Epithelial cell of proximal tubule (primary cell): ENCODE measurements at regions not wholly inside any gene's neighbourhood (a gene's known extent, or its start where the extent isn't known, plus 50 kb on each side); places are given as distances from the start of the nearest gene placed in this dataset.
"Not testable (repeated sequence)": the region's sequence is repeated elsewhere in the genome, so short reads cannot be mapped to it uniquely, and the experiment has no call there.

ENCODE experiments used
- DNase-seq: peaks from one replicate; pipeline ENCODE4 v3.0.0-alpha.2; 2011; ENCODE audit warnings: low read depth
- H3K4me3 ChIP-seq: 2 replicates; pipeline ENCODE4 v1.5.1; 2011; ENCODE audit warnings: low read depth, mild to moderate bottlenecking, low read length
- TF ChIP-seq, protein P1 (sequence below): conservative IDR thresholded peaks from 2 replicates; pipeline ENCODE4 v1.5.1; 2012; ENCODE audit warnings: low read depth, mild to moderate bottlenecking, low read length

DNA sequence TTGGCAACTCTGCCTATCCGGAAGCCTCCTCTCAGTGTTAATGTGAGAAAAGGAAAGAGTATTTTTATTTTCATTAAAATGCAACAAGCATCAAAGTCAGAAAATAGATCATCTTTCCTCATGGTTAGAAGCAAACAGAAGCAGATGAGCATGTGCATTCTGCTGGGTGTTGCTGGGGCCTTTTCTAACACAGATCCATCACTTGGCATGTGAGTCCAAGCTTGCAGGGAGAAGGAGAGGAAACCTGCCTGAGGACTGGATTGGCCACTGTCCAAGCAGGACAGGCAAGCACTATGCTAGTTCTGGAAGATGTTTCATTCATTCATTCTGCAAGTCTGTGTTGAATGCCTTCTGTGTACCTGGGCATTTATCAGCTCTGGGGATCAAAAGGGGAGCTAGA, 348.7 kb upstream of the PCSK5 start:
- TF ChIP-seq, protein P1, sequence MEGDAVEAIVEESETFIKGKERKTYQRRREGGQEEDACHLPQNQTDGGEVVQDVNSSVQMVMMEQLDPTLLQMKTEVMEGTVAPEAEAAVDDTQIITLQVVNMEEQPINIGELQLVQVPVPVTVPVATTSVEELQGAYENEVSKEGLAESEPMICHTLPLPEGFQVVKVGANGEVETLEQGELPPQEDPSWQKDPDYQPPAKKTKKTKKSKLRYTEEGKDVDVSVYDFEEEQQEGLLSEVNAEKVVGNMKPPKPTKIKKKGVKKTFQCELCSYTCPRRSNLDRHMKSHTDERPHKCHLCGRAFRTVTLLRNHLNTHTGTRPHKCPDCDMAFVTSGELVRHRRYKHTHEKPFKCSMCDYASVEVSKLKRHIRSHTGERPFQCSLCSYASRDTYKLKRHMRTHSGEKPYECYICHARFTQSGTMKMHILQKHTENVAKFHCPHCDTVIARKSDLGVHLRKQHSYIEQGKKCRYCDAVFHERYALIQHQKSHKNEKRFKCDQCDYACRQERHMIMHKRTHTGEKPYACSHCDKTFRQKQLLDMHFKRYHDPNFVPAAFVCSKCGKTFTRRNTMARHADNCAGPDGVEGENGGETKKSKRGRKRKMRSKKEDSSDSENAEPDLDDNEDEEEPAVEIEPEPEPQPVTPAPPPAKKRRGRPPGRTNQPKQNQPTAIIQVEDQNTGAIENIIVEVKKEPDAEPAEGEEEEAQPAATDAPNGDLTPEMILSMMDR: no peak
- no peak overlapping the region for H3K4me3 ChIP-seq
- no peak for DNase-seq

DNA sequence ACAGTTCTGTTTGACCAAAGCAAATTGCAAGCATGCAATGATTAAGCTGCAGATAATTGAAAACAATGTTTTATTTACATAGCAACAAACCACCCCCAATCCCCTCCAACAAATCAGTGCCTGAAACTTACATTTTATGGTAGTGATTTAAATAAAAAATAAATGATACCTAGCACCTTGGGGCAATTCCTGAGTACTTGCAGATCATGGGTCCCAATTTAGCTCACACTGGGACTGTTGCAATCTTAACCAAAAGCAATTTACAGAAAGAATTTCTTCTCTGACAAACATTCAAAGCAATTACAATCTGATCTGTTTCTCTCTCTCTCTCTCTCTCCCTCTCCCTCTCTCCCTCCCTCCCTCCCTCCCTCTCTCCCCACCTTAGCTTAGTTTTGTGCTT, 345.7 kb upstream of the PCSK5 start:
- no peak overlapping the region for H3K4me3 ChIP-seq
- TF ChIP-seq, protein P1: no peak
- no peak for DNase-seq

DNA sequence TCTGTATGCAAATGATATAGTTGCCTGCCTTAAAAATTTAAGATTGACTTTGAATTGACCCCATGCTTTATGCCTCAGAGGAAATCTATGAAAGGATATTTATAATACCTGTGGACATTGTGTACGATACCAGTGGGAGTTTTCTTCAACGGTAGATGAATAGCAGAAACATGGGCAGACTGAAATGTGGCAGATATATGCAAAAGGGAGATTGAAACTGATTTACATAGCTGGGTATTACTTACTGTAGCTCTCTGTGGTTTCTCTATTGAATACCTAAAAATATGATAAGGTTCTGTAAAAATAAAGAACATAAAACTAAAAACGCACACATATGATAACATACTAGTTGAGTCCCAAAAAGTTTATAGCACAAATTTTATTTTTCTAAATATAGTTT, 345.2 kb upstream of the PCSK5 start:
- H3K4me3 ChIP-seq: no peak overlapping the region
- DNase-seq: no peak
- TF ChIP-seq, protein P1: no peak

DNA sequence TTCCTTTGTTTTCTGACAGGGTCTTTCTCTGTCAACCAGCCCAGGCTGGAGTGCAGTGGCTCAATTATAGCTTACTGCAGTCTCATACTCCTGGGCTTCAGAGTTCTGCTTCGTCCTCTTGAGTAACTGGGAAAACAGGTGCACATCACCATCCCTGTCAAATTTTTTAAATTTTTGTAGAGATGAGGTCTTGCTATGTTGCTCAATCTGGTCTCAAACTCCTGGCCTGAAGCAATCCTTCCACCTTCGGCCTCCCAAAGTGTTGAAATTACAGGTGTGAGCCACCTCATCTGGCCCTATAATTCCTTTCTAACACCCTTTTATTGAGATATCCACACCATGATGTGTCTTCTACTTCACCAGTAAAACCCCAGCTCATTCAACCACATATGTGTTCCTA, 341.6 kb upstream of the PCSK5 start:
- no peak for DNase-seq
- H3K4me3 ChIP-seq: no peak overlapping the region
- TF ChIP-seq, protein P1: no peak

DNA sequence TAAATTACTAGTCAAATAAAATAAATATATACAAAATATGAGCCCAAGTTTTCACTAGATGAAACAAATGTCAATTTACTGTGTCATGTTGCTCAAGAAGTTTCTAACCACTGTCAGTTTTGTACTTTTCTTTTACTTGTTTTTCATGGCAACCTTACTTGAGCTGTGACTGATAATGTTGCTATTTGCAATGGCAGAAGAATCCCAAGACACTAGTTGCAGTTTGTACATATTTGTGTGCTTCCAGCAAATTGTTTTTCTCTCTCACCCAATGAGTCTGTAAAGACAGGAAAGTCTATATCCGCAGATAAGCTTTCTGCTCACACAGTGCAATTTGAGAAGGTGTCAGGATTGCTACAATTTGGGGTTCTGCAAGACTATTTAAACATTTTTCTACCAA, 338.6 kb upstream of the PCSK5 start:
- TF ChIP-seq, protein P1: no peak
- H3K4me3 ChIP-seq: no peak overlapping the region
- no peak for DNase-seq

DNA sequence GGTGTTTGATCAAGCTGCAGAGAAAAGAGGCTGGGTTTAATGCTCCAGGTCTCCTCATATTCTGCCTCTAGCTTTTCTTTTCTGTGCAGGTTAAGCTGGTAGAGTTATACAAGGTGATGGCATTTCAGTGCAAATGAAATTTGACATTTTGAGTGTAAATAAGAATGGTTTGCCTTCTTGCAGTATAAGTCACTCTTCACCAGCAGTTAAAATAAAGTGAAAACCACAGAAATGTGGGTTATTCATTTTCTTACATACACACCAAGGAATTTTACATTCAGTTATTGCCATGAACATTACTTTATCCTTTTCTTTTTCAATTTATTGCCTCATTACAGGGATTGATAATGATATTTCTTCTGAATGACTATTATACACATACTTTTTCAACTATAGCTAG, 337.5 kb upstream of the PCSK5 start:
- DNase-seq: no peak
- TF ChIP-seq, protein P1: no peak
- no peak overlapping the region for H3K4me3 ChIP-seq

DNA sequence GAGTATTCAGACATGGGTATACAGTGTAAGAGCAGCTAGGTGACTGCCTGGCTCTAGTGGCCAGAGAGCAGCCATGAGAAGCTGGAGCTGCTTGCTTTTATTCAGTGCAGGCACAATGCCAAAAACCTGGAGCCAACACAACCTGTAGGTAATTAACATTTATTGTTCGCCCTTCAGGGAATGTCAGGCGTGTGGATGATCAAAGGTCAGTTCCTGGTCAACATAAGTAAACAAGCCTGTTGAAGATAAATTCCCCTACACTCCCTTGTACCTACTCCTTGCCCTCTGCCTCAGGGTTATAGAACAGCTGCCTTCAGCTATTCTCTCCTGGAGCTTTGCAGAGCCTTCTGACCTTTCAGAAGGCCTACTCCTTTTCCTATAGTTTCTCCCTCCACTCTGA, 323.7 kb upstream of the PCSK5 start:
- DNase-seq, H3K4me3 ChIP-seq: not testable (repeated sequence)

DNA sequence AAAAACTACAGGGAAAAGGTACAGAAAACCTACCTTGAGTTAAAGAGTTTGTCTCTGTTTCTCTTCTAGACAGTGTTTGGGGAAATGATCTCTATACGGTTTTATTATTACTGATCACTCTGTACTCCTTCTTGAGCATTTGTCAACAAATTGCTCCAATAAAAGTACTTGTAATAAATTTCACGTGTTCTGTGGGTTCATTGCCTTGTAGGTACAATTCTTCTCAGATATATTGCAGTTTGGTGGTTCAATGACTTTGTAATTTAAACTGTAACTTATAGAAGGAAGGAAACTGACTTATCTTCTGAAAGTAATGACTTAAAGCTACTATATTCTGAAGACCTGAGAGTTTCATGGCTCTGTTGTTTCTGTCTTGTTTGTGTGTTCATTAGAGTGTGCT, 319.9 kb upstream of the PCSK5 start:
- no peak for DNase-seq
- H3K4me3 ChIP-seq: no peak overlapping the region
- TF ChIP-seq, protein P1: no peak
